C4-2B (cell line): ENCODE measurements at regions not wholly inside any gene's neighbourhood (a gene's known extent, or its start where the extent isn't known, plus 50 kb on each side); places are given as distances from the start of the nearest gene placed in this dataset.
"Not testable (repeated sequence)": the region's sequence is repeated elsewhere in the genome, so short reads cannot be mapped to it uniquely, and the experiment has no call there.

Source experiments
- H3K27ac ChIP-seq: fragments of 450-650 bp; 2 replicates; pipeline ENCODE4 v1.5.1; 2017
- ZFX ChIP-seq: fragments of 450-650 bp; IDR thresholded peaks from 2 replicates; pipeline ENCODE4 v1.6.1; 2017
- TF ChIP-seq, protein P1 (sequence below): fragments of 450-650 bp; conservative IDR thresholded peaks from 2 replicates; pipeline ENCODE4 v1.5.1; 2017; ENCODE audit warnings: mild to moderate bottlenecking

DNA sequence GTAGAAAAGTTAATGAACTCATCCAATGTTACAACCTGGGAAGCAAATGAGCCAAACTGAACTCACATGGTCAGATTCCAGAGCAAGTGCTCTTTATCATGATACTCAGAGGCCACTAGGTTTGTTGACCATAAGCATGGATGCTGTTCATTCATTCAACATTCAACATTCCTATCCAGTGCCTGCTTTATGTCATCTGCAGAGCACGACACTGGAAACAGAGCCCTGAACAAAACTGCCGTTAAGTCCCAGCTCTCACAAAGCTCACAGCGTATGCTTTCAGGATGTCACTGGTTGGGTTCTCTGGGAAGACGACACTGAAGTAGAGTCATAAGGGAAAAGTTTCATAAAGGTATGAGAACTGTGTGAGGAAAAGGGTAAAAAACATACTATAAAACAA is 105.8 kb upstream of the TRIM77 start:
- TF ChIP-seq ZFX: no peak
- TF ChIP-seq, protein P1, sequence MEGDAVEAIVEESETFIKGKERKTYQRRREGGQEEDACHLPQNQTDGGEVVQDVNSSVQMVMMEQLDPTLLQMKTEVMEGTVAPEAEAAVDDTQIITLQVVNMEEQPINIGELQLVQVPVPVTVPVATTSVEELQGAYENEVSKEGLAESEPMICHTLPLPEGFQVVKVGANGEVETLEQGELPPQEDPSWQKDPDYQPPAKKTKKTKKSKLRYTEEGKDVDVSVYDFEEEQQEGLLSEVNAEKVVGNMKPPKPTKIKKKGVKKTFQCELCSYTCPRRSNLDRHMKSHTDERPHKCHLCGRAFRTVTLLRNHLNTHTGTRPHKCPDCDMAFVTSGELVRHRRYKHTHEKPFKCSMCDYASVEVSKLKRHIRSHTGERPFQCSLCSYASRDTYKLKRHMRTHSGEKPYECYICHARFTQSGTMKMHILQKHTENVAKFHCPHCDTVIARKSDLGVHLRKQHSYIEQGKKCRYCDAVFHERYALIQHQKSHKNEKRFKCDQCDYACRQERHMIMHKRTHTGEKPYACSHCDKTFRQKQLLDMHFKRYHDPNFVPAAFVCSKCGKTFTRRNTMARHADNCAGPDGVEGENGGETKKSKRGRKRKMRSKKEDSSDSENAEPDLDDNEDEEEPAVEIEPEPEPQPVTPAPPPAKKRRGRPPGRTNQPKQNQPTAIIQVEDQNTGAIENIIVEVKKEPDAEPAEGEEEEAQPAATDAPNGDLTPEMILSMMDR: no peak

DNA sequence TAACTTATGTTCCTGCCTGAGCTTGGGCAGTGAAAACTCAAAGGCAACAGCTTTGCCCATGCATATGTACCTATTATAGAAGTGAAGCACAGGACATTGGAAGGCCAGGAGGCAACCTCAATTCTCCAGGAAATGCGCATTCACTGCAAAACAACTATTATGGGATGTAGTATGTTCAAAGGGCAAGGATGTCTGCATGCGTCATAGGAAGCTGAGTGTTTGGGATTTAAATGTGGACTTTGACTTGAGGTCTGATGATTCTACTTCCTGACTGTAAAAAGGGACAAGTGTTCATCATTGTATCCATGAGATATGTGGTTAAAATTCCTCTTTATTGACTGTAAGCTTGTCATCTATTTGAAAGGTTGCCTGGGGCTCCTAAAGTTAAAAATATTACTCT is 103.3 kb upstream of the TRIM77 start:
- H3K27ac ChIP-seq: not testable (repeated sequence)

More for the DNA sequence above, 105.8 kb upstream of the TRIM77 start:
- no peak overlapping the region for H3K27ac ChIP-seq

DNA sequence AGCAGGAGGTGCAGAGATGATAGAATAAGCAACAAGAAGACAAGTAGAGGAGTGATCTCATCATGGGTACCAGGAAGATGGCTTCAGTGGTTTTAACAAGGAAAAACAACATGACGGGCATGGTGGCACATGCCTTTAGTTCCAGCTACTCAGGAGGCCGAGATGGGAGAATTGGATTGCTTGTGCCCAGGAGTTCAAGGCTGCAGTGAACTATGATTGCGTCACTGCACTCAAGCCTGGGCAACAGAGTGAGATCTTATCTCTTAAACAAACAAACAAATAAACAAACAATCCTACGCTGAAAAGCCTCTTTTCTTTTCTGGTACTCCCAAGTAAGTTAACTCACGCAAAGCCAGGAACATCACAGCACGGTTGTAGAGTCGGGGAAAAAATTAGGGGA is 102.6 kb upstream of the TRIM77 start:
- not testable (repeated sequence) for H3K27ac ChIP-seq

DNA sequence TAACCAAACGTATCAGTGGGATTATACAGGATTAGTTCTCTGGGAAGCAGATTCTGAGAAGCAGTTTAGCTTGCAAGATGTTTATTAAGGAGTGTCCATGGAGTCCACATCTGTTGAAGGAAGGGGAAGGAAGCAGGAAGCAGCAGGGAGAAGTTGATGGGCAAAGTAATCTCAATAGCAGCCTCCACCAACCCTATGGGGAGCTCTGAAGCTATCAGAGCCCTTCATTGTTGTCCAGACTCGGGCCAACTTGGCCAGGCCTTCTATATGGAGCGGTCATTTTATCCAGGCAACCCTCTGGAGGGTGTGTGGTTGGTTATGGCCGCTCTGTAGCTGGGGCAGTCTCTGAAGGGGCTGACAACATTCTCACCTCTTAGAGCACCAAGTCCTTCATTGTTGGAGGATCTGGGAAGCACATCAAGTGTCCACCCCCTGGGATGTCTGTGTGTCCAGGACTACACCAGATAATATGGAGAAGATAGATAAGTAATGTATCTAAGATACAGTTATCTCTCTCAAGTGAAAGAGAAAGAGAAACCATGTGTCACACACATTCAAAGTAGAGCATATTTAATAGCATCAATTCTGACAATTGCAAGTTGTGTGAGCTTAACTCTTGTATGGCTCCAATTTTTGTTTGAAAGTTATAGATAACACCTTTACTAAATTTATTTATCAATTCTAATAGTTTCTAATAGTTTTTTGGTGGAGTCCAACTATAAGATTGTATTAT is 101.7 kb upstream of the TRIM77 start:
- no peak overlapping the region for H3K27ac ChIP-seq
- TF ChIP-seq ZFX: no peak
- TF ChIP-seq, protein P1: no peak

DNA sequence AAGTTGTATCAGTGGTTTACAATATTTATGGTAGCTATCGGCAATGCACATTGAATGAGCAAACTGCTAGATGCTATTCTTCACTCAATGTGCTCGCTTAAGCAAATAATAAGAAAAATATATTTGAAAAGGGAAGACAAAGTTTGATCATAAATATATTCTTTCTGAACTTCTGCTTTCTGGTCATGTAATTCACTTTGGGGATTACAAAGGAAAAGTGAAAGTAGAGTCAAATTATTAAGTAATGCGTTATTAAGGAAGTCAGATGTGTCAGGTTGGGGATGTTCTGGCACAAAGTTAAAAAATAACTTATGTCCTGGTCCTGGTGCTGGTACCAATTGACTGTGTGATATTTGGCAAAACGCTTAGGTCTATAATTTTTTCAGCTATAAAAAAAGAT is 98.0 kb upstream of the TRIM77 start:
- no peak overlapping the region for H3K27ac ChIP-seq
- TF ChIP-seq ZFX: no peak
- TF ChIP-seq, protein P1: no peak

DNA sequence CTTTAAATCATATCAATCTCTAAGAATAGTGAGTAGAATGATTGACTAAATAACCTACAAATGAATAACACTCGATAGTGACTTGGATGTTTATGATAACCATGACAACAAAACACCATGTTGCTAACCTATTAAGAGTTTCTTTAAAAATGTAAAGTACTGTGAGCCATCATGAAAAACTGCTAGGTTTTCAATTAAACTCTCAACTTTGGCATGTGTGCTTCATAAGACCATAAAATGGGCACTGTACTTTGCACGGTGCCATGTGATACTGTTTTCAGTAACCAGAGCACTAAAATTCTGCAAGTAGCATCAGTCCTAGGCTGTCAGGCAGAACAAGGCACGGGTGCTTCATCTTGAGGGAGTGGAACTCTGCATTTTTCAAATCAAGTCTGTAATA is 96.2 kb upstream of the TRIM77 start:
- H3K27ac ChIP-seq: no peak overlapping the region
- TF ChIP-seq, protein P1: no peak
- TF ChIP-seq ZFX: no peak

DNA sequence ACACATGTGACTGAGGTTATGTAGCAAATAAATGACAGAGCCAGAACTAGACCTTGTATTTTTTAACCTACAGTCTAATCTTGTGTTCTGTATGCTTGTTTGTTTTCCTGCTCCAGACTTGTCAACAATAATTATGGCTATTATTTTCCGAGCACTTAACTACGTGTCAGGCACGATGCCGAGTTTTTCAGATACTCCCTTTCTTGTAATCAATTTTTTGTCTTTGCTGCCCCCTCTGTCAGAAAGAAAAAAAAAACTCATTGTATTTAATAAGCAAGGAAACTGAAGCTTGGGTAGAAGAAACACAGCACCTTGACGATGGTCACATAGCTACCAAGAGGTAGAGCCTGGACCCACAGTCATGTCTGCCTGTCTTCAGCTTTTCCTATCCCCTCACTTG is 95.7 kb upstream of the TRIM77 start:
- H3K27ac ChIP-seq: not testable (repeated sequence)
- TF ChIP-seq, protein P1: peak; percentile 30

DNA sequence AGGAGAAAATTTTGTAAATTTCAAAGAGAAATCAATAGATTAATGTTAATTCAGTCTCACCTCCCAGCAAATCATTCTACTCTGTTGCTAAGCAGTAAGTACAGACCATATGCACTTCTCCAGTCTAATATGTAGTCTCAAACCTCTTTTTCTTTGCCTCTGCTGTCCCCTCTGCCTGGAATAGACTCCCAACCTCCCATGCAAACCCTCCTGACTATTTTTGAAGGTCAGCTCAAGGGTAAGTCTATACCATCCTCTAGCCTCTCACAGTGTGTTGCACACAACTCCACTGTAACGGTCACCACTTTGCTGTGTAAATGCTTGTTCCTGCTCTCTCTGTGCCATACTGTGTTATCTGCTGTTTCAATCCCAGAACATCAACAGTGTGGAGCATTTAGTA is 94.5 kb upstream of the TRIM77 start:
- H3K27ac ChIP-seq: not testable (repeated sequence)

DNA sequence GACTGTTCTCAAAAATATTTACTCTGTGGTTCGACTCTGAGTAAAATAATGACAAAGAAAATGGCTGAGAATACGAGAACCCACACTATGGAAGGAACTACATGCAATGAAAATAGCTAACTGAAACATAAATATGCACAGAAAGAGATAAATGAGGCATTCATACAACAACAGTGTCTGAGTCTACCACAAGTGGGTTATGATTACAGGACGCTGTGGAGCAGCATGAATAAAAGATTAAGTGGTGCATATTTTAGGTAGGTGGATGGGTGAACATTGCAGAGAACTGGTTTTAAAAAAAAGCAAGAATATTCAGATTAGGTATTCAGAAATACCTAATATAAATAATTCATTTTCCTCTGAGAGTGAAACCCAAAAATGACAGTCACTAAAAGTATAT is 93.9 kb upstream of the TRIM77 start:
- not testable (repeated sequence) for H3K27ac ChIP-seq
